Common myeloid progenitor, CD34-positive (primary cell): ENCODE measurements at regions not wholly inside any gene's neighbourhood (a gene's known extent, or its start where the extent isn't known, plus 50 kb on each side); places are given as distances from the start of the nearest gene placed in this dataset.

ENCODE experiments used
- CTCF ChIA-PET: fragments of 350-600 bp; sonication (Branson Sonifier 250); formaldehyde crosslinking; loops from one replicate; lab custom pipeline; 2021; ENCODE audit warnings: antibody characterized with exemption; lab: Charles Lee
- POLR2A ChIA-PET: fragments of 350-600 bp; sonication (Branson Sonifier 250); formaldehyde crosslinking; loops from one replicate; lab custom pipeline; 2021; ENCODE audit warnings: antibody characterized with exemption; lab: Charles Lee
- DNase-seq, 3 donors: peaks; one replicate each; pipeline versions ENCODE4 v3.0.0 to v3.0.0-alpha.2; 2013
- H3K27ac ChIP-seq, 2 experiments: 1 replicate in 1 of 2; 2 replicates in 1 of 2; pipeline ENCODE4 v1.7.0; 2013; ENCODE audit warnings: inconsistent platforms in 2 of 2, low read length in 2 of 2, mild to moderate bottlenecking in 2 of 2, low read depth in 1 of 2, moderate library complexity in 1 of 2; ENCODE audit not compliant: severe bottlenecking in 2 of 2, insufficient read depth in 1 of 2, poor library complexity in 1 of 2
- H3K27me3 ChIP-seq, 5 experiments: replicated peaks in 2 of 5; 1 replicate in 3 of 5; 2 replicates in 2 of 5; pipeline versions ENCODE4 v1.6.1 to v1.7.0; 2013; ENCODE audit warnings: low read length in 4 of 5, mild to moderate bottlenecking in 2 of 5, moderate library complexity in 2 of 5, inconsistent platforms in 1 of 5; ENCODE audit not compliant: insufficient read depth in 5 of 5, control insufficient read depth in 4 of 5
- H3K36me3 ChIP-seq, 4 experiments: 1 replicate in 2 of 4; 2 replicates in 2 of 4; pipeline versions ENCODE4 v1.6.1 to v1.7.0; 2013; ENCODE audit warnings: low read length in 3 of 4, control low read depth in 1 of 4, mild to moderate bottlenecking in 1 of 4; ENCODE audit not compliant: control insufficient read depth in 4 of 4, insufficient read depth in 4 of 4
- H3K4me1 ChIP-seq, 4 experiments: 1 replicate in 3 of 4; 2 replicates in 1 of 4; pipeline versions ENCODE4 v1.6.1 to v1.7.1; 2013; ENCODE audit warnings: low read length in 3 of 4, mild to moderate bottlenecking in 3 of 4, control low read depth in 1 of 4, inconsistent platforms in 1 of 4, moderate library complexity in 1 of 4; ENCODE audit not compliant: control insufficient read depth in 4 of 4, insufficient read depth in 4 of 4; ENCODE audit errors: control extremely low read depth in 1 of 4
- H3K4me3 ChIP-seq, 7 experiments: 1 replicate in 4 of 7; 2 replicates in 3 of 7; pipeline versions ENCODE4 v1.5.1 to v1.7.0; 2013; ENCODE audit warnings: mild to moderate bottlenecking in 7 of 7, low read length in 6 of 7, moderate library complexity in 6 of 7, inconsistent platforms in 2 of 7, low read depth in 2 of 7, control low read depth in 1 of 7; ENCODE audit not compliant: insufficient read depth in 4 of 7, control insufficient read depth in 1 of 7; ENCODE audit errors: extremely low read depth in 1 of 7
- H3K9me3 ChIP-seq, 5 experiments: 1 replicate in 4 of 5; 2 replicates in 1 of 5; pipeline versions ENCODE4 v1.6.1 to v1.7.1; 2013; ENCODE audit warnings: low read length in 4 of 5, mild to moderate bottlenecking in 2 of 5, inconsistent platforms in 1 of 5, low read depth in 1 of 5, moderate library complexity in 1 of 5; ENCODE audit not compliant: control insufficient read depth in 4 of 5, insufficient read depth in 2 of 5; ENCODE audit errors: control extremely low read depth in 1 of 5
- WGBS: methylation state at CpG from one replicate; pipeline ENCODE4 v1.1.5; 2013; ENCODE audit not compliant: insufficient coverage; 5-methylcytosine and 5-hydroxymethylcytosine counted together

- H3K9me3 ChIP-seq: no peaks in the 10 kb centered on the region
- H3K36me3 ChIP-seq: no peaks in the 10 kb centered on the region
- no peak for DNase-seq
- 81% methylated on average over 2 of the region's 2 CpGs for WGBS
- peaks cover 4 to 21% (median 7%) of the 10 kb centered on the region in 4 experiments for H3K4me1 ChIP-seq
- no peak overlapping the region for H3K27ac ChIP-seq
- no peak overlapping the region for H3K4me3 ChIP-seq
- ChIA-PET CTCF (no interaction called here), POLR2A (no interaction called here)
- H3K27me3 ChIP-seq: no peaks in the 10 kb centered on the region
Measured at GRCh38 chr1:232473324-232473723, 156.6 kb downstream of the SIPA1L2 start.

DNA sequence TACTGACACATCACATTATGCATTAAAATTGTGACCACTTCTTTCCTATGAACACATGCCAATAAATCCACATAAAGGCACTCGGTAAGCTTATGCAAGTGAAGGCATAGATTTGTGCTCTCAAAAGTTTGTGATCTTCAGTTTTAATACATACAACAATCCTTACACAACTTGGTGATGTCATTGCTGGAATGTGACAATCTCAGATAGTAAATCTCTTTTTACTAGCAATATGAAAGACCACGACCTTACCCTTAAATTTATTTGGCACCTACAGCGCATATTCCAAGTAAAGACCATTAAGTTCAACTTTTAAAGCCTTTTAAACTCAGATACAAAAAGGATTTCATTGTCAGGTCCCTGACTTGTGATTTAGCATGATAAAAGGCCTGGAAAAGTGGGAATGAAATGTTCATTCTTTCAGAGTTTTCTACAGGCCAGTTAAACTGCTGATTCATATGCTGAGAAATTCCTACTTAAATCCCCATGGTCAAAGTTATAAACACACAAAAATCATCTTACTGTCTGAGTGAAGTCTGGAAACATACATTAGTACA lies 157.4 kb downstream of the SIPA1L2 start:
- Histone ChIP-seq H3K27ac (no peak overlapping the region), H3K4me1 (peaks cover 4 to 21% (median 7%) of the 10 kb centered on the region in 4 experiments), H3K9me3 (no peaks in the 10 kb centered on the region), H3K27me3 (no peaks in the 10 kb centered on the region), H3K4me3 (no peak overlapping the region), H3K36me3 (no peaks in the 10 kb centered on the region)
- POLR2A ChIA-PET: no interaction called here
- WGBS: 100% methylated on average over 3 of the region's 3 CpGs
- CTCF ChIA-PET: no interaction called here
- DNase-seq: no peak

DNA sequence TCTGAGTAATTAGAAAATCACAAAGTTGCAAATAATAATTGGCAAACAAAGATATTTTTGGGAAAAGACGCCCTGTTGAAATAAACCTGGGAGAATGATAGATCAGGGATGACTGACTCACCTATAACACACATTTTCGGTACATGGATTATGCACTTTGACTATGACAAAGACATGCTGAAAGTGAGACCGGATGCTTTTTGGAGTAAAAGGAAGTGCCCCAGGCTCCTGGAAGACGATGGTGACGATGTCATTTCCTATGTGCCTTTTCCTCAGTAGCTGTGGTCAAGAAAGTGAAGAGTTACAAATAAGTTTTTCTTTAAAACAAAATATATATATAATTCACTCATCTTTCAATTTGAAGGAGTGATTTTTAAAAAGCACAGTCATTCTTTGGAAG lies 158.7 kb downstream of the SIPA1L2 start:
- ChIA-PET CTCF (no interaction called here), POLR2A (no interaction called here)
- Histone ChIP-seq H3K27me3 (no peaks in the 10 kb centered on the region), H3K9me3 (no peaks in the 10 kb centered on the region), H3K4me3 (peak overlapping the region in 2 of 7 experiments; percentile 20 to 33), H3K36me3 (no peaks in the 10 kb centered on the region), H3K27ac (no peak overlapping the region), H3K4me1 (peaks cover 4 to 21% (median 7%) of the 10 kb centered on the region in 4 experiments)
- DNase-seq: peak in 2 of 3 donors; percentile 30 to 31
- WGBS: 31% methylated on average over 2 of the region's 5 CpGs

DNA sequence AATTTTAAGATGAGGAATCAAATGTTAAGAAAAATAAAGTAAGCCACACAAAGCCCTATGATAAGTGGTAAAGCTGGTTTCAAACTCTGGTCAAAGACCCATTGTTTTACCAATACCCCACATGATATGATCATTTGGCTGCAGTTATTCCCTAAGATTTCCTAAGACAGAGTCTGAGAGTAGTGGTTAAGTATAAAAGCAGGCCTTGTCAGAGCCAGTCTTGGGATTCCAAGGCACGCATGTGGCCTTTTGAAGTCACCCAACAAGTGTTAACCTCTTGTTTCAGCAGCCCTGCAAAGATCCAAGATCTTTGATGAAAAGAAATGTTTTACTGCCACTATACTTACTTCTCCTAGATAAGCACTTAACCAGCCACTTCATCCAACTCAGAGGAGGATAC lies 159.2 kb downstream of the SIPA1L2 start:
- no peaks in the 10 kb centered on the region for H3K27me3 ChIP-seq
- CTCF ChIA-PET: no interaction called here
- no peak for DNase-seq
- peaks cover 4 to 21% (median 7%) of the 10 kb centered on the region in 4 experiments for H3K4me1 ChIP-seq
- no peaks in the 10 kb centered on the region for H3K36me3 ChIP-seq
- POLR2A ChIA-PET: no interaction called here
- H3K4me3 ChIP-seq: no peak overlapping the region
- no peak overlapping the region for H3K27ac ChIP-seq
- no CpG with 5 or more reads among the region's 1 CpG for WGBS
- H3K9me3 ChIP-seq: no peaks in the 10 kb centered on the region

- peaks cover 4 to 19% (median 7%) of the 10 kb centered on the region in 4 experiments for H3K4me1 ChIP-seq
- POLR2A ChIA-PET: no interaction called here
- H3K9me3 ChIP-seq: no peaks in the 10 kb centered on the region
- no CpG with 5 or more reads among the region's 3 CpGs for WGBS
- no peaks in the 10 kb centered on the region for H3K27me3 ChIP-seq
- no peak overlapping the region for H3K27ac ChIP-seq
- no peaks in the 10 kb centered on the region for H3K36me3 ChIP-seq
- no peak for DNase-seq
- no peak overlapping the region for H3K4me3 ChIP-seq
- CTCF ChIA-PET: interaction anchor here (1.0 kb wide), 2 partner anchors 14 to 19 kb away, joined by 3 to 5 read pairs; no protein-coding TSS in a partner anchor
Measured at GRCh38 chr1:232468249-232468648, 161.7 kb downstream of the SIPA1L2 start.

GRCh38 chr1:232467073-232467760 lies 162.7 kb downstream of the SIPA1L2 start:
- H3K27ac ChIP-seq: no peak overlapping the region
- CTCF ChIA-PET: interaction anchor here (1.0 kb wide), 1 partner anchor 13 kb away, joined by 5 read pairs; no protein-coding TSS in a partner anchor
- no peak overlapping the region for H3K4me3 ChIP-seq
- no peak for DNase-seq
- POLR2A ChIA-PET: no interaction called here
- no peaks in the 10 kb centered on the region for H3K27me3 ChIP-seq
- H3K4me1 ChIP-seq: peaks cover 4 to 14% (median 9%) of the 10 kb centered on the region in 4 experiments
- no peaks in the 10 kb centered on the region for H3K36me3 ChIP-seq
- no peaks in the 10 kb centered on the region for H3K9me3 ChIP-seq
- WGBS: 91% methylated on average over 5 of the region's 9 CpGs

DNA sequence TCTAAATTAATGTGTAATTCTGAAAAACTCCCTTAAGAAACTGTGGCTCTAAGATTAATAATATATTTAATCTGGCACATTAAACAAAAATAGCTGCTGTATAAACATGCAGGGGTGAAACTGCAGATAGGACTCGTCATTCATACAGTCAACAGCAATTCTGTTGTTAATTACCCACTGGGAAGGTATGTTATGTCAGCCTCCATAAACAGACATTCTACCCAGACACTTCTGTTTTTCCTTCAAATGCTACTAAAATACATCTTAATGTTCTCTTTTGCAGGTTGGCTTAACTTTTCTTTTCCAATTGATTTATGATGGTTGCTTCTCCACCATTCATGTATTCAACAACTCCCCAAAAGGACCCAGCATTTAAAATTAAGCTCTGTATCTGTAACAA lies 165.6 kb downstream of the SIPA1L2 start:
- no peaks in the 10 kb centered on the region for H3K36me3 ChIP-seq
- H3K4me3 ChIP-seq: no peak overlapping the region
- H3K27me3 ChIP-seq: no peaks in the 10 kb centered on the region
- no peak overlapping the region for H3K27ac ChIP-seq
- WGBS: 92% methylated on average over 1 of the region's 1 CpG
- peaks cover 0 to 4% (median 0%) of the 10 kb centered on the region in 4 experiments for H3K4me1 ChIP-seq
- no peaks in the 10 kb centered on the region for H3K9me3 ChIP-seq
- ChIA-PET POLR2A (no interaction called here), CTCF (no interaction called here)
- no peak for DNase-seq
